GM18907 (cell line): ENCODE measurements at regions not wholly inside any gene's neighbourhood (a gene's known extent, or its start where the extent isn't known, plus 50 kb on each side); places are given as distances from the start of the nearest gene placed in this dataset.

ENCODE experiments used
- ATAC-seq: cut with Tn5 transposase; IDR thresholded peaks from one replicate; pipeline ENCODE4 v1.9.1; 2021; ENCODE audit warnings: mild to moderate bottlenecking, moderate library complexity; ENCODE audit not compliant: unreplicated experiment

DNA sequence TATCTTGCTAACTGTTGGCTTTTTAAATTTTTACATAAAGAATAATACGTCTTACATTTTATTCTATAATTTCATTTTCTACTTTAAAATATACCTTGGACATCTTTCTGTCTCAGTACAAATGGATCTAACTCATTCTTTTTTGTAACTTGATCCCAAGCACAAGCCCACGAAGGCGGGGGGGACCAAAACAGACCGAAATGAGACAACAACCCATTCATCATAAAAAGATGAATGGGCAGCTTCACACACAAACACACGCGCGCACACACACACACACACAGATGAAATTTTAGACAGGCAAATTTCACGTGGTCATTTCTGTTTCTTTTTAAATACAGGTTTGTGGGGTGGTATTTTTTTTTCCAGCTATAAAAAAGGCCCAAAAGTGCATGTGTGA lies 271.3 kb upstream of the TOPAZ1 start:
- ATAC-seq: no peak

GRCh38 chr3:43970920-43971319 lies 270.8 kb upstream of the TOPAZ1 start:
- no peak for ATAC-seq

DNA sequence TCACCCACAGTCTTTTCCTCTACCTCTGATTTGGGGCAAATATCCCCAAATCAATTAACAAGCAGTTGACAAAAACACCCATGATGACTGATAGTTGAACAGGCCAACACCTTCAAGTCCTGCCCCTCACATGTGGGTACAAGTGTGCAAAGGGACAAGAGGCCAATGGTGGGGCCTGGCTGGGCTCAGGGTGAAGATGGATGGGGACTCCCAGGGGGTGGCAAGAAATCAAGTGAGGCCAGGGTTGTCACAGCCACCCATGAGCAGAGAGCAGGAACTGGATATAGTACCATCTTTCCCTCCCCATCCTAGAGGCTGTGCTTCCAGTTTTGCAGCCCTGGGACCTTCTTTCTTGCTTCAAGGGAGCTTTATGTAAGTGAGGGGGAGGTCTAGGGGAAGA lies 270.2 kb upstream of the TOPAZ1 start:
- ATAC-seq: no peak

DNA sequence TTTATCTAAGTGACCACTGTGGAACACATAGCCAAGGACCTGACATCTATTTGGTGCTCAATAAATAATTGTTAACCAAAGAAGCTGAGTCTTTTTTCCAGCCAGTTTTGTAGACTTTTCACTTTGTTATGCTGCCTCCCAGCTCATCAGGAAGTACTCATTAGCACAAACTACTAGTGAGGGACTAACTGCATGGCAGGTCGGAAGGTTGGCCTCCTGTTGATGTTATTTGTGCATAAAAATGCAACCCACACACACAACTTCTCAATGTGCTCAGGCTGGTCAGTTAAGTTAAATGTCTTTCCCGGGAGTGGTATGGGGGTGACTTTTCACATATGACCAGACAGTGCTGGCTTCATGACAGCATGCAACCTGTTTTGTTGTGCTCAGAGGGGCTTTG lies 263.0 kb upstream of the TOPAZ1 start:
- ATAC-seq: no peak

DNA sequence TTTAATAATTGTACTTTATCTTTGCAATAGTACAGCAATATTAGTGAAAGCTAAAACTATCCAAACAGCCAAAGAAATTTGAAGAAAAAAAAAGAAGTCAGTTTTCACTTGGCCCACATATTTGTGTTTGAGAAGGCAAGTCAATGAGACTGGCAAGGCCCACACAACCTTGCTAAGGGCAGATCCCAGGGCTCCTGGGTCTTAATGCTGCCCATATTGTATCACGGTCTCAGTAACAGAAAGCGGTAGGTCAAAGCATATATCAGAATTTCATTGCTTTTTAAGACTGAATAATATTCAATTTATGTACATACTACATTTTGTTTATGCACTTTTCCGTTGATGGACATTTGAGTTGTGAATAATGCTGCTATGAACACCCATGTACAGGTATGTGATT lies 262.0 kb upstream of the TOPAZ1 start:
- no peak for ATAC-seq

- ATAC-seq: no peak
Observed at GRCh38 chr3:43994657-43995546, 246.8 kb upstream of the TOPAZ1 start.

- no peak for ATAC-seq
Observed at GRCh38 chr3:43995547-43996378, 245.9 kb upstream of the TOPAZ1 start.

DNA sequence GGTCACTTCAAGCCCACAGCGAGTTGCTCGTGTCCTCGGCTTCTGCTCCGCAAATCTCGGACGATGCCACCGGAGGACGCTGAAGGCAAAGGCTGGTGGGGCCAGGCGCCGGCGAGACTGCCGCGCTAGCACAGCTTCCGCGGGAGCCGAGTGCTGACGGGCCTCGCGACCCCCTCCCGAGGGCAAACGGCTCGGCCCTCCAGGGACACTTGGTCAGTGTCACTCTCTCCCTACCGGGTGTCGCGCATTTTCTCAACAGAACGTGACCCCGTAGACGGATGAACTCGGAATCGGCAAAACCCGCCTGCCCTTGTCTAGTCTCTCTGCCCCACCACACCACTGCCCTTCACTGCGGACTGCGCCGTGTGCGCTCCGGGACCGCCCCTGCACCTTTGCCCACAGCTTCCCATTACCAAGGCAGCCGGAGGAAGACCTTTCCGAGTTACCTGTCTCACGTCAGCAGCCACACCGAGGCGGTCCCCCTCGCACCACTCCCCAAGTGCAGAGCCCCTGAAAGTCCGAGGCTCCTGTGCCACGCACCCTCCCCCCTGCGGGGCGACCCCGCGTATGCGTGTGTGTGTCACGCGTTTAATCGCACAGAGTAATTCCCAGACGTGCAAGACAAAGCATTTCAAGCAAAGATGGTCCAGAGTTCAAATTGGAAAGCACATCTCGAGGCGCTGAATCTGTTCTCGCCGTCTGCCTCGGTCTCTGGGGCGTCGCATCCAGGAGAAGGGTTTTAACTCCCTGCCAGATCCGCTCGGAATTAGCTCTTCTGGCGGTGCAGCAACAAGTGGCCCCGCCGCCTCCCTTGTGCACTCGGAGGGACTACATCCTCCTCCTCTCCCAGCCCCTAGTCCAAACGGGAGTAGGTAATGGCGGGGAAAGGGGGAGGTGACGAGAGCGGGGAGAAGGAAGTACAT lies 245.0 kb upstream of the TOPAZ1 start:
- ATAC-seq: no peak

GRCh38 chr3:43997316-43997715 lies 244.4 kb upstream of the TOPAZ1 start:
- no peak for ATAC-seq

- no peak for ATAC-seq
Observed at GRCh38 chr3:43997788-43998369, 243.8 kb upstream of the TOPAZ1 start.

GRCh38 chr3:43998370-43998835 lies 243.3 kb upstream of the TOPAZ1 start:
- peak; percentile 12 for ATAC-seq

- ATAC-seq: peak; percentile 41
Observed at GRCh38 chr3:43998836-43999727, 242.6 kb upstream of the TOPAZ1 start.

DNA sequence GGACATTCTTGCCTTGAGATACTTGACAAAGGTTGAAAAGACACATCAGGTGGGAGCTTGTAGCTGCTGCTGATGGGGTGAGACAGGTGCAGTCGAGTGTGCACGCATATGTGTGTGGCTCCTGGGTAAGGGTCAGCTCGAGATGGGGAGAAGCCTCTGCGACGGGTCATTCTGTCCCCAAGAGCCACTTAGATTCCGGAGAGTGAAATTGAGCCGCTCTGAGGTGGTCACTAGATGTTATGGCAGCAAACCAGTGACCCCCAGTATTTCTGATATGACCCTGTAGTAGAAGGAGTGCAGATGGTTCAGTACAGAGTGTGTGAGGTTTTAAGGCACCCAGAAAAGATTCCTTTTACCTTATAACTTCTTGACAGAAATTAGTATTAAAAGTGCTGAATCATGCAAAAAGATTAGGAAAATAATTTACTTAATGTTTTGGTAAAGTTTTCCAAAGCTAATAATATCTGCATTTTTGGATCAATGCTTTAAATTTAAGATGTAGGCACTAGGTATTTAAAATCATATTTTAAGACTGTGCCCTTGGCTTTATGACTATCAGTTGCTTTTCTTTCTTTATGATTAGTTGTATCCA lies 241.9 kb upstream of the TOPAZ1 start:
- ATAC-seq: no peak

DNA sequence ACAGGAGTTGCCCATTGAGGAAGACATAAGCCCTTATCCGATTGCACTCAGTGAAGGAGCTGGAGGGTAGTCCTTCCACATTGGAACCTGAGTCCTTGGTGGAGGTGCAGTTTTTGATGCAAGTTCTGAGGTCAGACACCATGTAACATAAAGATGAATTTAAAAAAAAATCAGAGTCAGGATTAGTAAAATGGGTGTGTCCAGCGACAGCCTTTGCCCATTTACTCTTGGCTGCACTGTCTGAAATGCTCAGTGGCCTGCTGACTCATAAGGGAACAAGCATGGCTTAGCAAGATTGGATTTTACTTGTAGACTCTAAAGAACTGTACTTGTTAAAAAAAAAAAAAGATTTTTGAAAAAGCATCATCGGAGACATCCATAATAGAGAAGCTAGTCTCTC lies 241.1 kb upstream of the TOPAZ1 start:
- no peak for ATAC-seq

DNA sequence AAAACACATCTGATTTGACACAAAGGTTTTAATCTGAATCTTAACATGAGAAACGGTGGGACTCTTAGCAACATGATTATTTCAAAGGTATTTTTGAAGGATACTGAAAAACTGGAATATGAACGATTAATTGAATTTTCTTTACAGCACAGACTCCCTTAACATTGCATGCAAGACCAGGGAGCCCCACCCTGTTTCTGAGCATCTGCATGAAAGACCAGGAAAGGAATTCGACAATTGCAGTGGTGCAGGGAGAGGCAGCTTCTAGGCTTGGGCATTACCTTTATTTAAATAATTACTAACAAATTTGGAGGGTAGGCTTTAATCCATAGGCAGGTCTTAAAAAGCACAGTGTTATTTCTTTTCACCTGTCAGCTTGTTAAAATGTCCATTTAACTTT lies 240.6 kb upstream of the TOPAZ1 start:
- ATAC-seq: no peak

DNA sequence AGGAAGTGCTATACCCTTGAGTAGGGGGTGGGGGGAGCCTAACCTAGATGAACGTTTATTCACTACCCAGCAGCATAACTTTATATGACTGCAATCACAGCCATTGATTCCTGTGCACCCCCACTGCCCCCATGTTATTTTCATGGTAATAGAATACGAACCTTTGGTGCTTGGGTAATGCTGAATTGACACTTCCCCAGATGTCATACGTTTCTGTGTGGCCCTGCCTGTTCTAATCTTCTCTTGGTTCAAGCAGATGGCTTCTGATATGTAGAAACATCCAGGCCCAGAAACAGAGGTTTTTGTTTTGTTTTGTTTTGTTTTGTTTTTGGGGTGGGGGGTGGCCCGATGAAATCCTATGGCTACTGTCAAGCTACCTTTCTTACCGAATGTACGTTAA lies 237.9 kb upstream of the TOPAZ1 start:
- ATAC-seq: no peak

- no peak for ATAC-seq
Observed at GRCh38 chr3:44011680-44012079, 230.0 kb upstream of the TOPAZ1 start.

GRCh38 chr3:44012160-44012899 lies 229.4 kb upstream of the TOPAZ1 start:
- no peak for ATAC-seq
